ENCODE measurements at regions not wholly inside any gene's neighbourhood (a gene's known extent, or its start where the extent isn't known, plus 50 kb on each side); places are given as distances from the start of the nearest gene placed in this dataset.

- TF ChIP-seq POLR2A (IDR thresholded peaks at IDR 0.05), result no peak
- TF ChIP-seq, protein P1, sequence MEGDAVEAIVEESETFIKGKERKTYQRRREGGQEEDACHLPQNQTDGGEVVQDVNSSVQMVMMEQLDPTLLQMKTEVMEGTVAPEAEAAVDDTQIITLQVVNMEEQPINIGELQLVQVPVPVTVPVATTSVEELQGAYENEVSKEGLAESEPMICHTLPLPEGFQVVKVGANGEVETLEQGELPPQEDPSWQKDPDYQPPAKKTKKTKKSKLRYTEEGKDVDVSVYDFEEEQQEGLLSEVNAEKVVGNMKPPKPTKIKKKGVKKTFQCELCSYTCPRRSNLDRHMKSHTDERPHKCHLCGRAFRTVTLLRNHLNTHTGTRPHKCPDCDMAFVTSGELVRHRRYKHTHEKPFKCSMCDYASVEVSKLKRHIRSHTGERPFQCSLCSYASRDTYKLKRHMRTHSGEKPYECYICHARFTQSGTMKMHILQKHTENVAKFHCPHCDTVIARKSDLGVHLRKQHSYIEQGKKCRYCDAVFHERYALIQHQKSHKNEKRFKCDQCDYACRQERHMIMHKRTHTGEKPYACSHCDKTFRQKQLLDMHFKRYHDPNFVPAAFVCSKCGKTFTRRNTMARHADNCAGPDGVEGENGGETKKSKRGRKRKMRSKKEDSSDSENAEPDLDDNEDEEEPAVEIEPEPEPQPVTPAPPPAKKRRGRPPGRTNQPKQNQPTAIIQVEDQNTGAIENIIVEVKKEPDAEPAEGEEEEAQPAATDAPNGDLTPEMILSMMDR (IDR thresholded peaks at IDR 0.05), result no peak
Measured at GRCh38 chr3:36206956-36207580, 173.2 kb upstream of the STAC start.

Measured in lower leg skin (tissue), 3 donors.